Fibroblast of villous mesenchyme (primary cell): ENCODE measurements at regions not wholly inside any gene's neighbourhood (a gene's known extent, or its start where the extent isn't known, plus 50 kb on each side); places are given as distances from the start of the nearest gene placed in this dataset.

ENCODE experiments used
- DNase-seq: peaks from one replicate; pipeline ENCODE4 v3.0.0-alpha.2; 2010; ENCODE audit warnings: low read depth
- H3K4me3 ChIP-seq: 2 replicates; pipeline ENCODE4 v1.5.1; 2011; ENCODE audit warnings: low read depth, mild to moderate bottlenecking, low read length
- TF ChIP-seq, protein P1 (sequence below): IDR thresholded peaks from 2 replicates; pipeline ENCODE4 v1.5.1; 2012; ENCODE audit warnings: low read depth, mild to moderate bottlenecking, low read length; ENCODE audit not compliant: insufficient read depth

DNA sequence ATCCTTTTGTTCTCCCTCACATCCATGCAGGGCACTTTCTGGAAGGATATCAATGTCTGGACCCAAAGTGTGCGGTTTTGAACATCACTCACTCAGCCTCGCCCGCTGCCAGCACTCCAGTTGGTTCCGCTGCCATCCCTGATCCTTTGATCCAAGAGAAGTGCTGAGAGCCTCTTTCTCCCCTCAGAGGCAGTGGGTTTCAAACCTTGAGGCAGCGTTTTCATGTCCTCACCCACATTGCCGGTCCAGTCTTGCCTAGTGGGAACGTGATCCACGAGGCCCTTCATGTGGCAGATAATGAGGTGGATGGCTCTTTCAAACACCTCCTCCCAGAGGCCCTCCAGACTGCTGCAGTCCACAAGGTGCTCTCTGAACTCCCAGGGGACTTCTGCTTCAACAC, 122.2 kb downstream of the ACTL8 start:
- H3K4me3 ChIP-seq, result no peak overlapping the region
- TF ChIP-seq, protein P1, sequence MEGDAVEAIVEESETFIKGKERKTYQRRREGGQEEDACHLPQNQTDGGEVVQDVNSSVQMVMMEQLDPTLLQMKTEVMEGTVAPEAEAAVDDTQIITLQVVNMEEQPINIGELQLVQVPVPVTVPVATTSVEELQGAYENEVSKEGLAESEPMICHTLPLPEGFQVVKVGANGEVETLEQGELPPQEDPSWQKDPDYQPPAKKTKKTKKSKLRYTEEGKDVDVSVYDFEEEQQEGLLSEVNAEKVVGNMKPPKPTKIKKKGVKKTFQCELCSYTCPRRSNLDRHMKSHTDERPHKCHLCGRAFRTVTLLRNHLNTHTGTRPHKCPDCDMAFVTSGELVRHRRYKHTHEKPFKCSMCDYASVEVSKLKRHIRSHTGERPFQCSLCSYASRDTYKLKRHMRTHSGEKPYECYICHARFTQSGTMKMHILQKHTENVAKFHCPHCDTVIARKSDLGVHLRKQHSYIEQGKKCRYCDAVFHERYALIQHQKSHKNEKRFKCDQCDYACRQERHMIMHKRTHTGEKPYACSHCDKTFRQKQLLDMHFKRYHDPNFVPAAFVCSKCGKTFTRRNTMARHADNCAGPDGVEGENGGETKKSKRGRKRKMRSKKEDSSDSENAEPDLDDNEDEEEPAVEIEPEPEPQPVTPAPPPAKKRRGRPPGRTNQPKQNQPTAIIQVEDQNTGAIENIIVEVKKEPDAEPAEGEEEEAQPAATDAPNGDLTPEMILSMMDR, result no peak
- no peak for DNase-seq

DNA sequence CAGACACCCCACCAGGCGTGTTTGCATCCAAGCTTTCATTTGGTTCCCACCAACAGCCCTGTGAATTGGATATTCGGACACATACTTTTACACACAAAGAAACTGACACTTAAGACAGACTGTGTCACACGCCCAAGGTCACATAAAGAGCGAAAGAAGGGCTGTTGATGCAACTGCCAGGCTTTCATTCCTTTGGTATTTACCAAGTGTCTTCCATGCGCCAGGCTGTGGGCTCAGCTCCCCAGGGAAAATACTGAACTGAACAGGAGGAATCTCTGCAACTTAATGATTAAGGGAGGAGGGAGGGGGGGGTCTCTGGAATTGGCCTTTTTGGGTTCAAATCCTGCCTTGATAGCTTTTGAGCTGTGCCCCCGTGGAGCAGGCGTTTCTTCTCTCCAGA, 122.8 kb downstream of the ACTL8 start:
- TF ChIP-seq, protein P1, result no peak
- DNase-seq, result no peak
- no peak overlapping the region for H3K4me3 ChIP-seq

DNA sequence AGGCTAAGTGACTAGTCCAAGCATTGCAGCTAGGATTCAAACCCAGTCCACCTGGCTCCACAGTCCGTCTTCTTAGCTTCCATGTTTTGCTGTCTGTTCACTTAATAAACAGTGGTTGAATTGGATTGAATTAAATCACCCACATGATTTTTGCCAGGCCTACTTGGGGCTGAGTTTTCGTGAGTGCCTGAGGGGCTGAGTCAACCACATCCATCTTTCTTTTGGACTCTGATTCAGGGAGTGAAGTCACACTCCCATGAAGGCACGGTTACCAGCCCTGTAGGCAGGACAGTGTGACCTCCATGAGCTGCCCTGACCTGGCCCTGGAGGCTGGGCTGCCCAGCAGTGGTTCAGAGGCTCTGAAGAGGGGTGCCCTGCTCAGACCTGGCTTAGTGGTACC, 123.7 kb downstream of the ACTL8 start:
- no peak overlapping the region for H3K4me3 ChIP-seq
- TF ChIP-seq, protein P1, result no peak
- DNase-seq, result peak; percentile 21

DNA sequence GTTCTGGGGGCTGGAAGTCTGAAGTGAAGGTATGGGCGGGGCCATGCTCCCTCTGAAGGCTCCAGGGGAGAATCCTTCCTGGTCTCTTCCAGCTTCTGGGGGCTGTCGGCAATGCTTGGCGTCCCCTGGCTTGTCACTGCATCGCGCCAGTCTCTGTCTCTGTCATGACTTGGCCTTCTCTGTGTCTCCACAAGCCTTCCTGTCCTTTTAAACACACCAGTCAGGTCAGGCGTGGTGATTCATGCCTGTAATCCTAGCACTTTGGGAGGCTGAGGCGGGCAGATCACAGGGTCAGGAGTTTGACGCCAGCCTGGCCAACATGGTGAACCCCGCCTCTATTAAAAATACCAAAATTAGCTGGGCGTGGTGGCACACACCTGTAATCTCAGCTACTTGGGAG, 125.3 kb downstream of the ACTL8 start:
- DNase-seq, result no peak
- TF ChIP-seq, protein P1, result no peak
- H3K4me3 ChIP-seq, result no peak overlapping the region

DNA sequence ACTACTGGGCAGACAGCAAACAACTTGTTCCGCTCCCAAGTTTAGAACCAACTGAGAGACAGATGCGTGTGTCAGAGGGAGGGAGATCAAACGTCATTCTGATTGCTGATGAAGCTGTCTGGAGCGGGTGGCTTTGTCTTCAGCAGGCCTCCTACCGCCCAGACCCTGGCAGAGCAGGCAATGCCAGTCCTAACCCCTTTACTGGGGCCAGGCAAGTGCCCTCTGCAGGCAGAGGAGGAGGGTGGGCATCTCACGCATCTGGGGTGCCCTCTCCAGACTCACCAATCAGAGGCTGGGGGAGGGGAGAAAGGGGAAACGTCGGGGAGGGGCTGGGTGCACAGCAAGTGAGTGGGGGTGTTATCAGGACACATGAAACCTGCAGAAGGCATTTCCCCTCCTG, 126.6 kb downstream of the ACTL8 start:
- H3K4me3 ChIP-seq, result no peak overlapping the region
- DNase-seq, result no peak
- TF ChIP-seq, protein P1, result no peak

DNA sequence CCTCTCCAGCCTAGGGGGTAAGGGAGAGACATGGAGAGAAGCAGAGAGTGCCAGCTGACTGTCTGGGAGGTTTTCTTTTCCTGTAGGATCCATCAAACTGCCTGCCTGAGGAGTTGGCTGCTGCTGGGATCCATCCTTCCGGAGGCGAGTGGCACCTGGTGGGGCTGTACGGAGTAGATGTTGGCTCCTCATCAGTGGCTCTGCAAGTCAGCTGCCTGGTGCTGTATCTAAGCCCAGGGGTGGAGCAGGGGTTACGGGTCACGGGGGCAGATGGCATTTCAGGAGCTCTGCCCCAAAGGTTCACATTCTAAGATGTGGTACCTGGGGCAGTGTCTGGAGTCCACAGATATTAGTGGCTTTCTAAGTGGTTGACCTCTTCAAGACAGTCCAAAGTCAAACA, 128.0 kb downstream of the ACTL8 start:
- H3K4me3 ChIP-seq, result no peak overlapping the region
- TF ChIP-seq, protein P1, result no peak
- DNase-seq, result no peak

DNA sequence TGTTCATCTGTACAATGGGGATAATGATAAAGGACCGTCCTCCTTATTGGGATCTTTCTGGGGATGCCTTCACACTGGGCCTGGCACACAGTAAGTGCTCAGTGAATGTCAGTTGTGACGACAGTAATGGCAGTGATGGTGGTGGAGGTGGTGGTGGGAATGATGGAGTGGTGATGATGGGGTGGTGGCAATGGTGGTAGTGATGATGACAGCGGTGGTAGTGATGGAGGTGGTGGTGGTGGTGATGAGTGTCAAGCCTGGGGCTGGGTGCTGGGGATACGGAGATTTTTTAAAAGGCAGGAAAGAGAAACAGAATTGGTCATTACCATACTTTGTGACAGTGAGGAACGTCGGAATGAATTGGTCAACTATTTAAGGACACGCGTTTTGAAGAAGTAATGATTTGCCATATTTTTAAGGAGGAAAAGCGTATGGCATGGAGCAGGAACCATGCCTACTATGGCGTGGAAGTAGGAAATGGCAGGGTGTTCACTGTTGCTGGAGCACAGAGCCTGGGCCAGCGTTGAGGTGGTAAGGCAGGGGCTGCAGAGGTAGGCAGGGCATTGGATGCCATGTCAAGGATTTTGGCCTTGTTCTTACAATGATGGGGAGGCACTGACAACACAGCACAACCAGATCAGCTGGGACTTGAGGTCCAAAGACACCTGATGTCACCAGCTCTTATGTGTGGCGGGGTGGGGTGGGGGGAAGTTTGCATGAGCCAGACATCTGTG, 128.7 kb downstream of the ACTL8 start:
- TF ChIP-seq, protein P1, result no peak

More for the DNA sequence above, 128.7 kb downstream of the ACTL8 start:
- H3K4me3 ChIP-seq, result no peak overlapping the region
- no peak for DNase-seq
